EL (cell line): ENCODE measurements at regions not wholly inside any gene's neighbourhood (a gene's known extent, or its start where the extent isn't known, plus 50 kb on each side); places are given as distances from the start of the nearest gene placed in this dataset.

Source experiments
- DNase-seq: peaks from one replicate; pipeline ENCODE4 v3.0.0-alpha.2; 2016

- no peak for DNase-seq
These were observed 1040.8 kb upstream of the SEMA6D start for GRCh38 chr15:46676233-46677206.

- no peak for DNase-seq
These were observed 1039.8 kb upstream of the SEMA6D start for GRCh38 chr15:46677491-46677890.

GRCh38 chr15:46681901-46682300 lies 1035.4 kb upstream of the SEMA6D start:
- no peak for DNase-seq

- DNase-seq = no peak
These were observed 1034.1 kb upstream of the SEMA6D start for GRCh38 chr15:46682969-46683791.

GRCh38 chr15:46685096-46685495 lies 1032.2 kb upstream of the SEMA6D start:
- DNase-seq = no peak

- no peak for DNase-seq
These were observed 1031.6 kb upstream of the SEMA6D start for GRCh38 chr15:46685681-46686080.

- DNase-seq = no peak
These were observed 1021.0 kb upstream of the SEMA6D start for GRCh38 chr15:46696281-46696680.

- no peak for DNase-seq
These were observed 1016.0 kb upstream of the SEMA6D start for GRCh38 chr15:46701346-46701745.

- DNase-seq = no peak
These were observed 1015.4 kb upstream of the SEMA6D start for GRCh38 chr15:46701896-46702295.

GRCh38 chr15:46703020-46703861 lies 1014.1 kb upstream of the SEMA6D start:
- no peak for DNase-seq

- no peak for DNase-seq
These were observed 1013.3 kb upstream of the SEMA6D start for GRCh38 chr15:46703871-46704637.

- DNase-seq = no peak
These were observed 1009.9 kb upstream of the SEMA6D start for GRCh38 chr15:46707452-46707851.

GRCh38 chr15:46708226-46708625 lies 1009.1 kb upstream of the SEMA6D start:
- DNase-seq = no peak

- DNase-seq = no peak
These were observed 1007.7 kb upstream of the SEMA6D start for GRCh38 chr15:46709460-46710083.

- no peak for DNase-seq
These were observed 1006.8 kb upstream of the SEMA6D start for GRCh38 chr15:46710401-46710960.

GRCh38 chr15:46713045-46713444 lies 1004.3 kb upstream of the SEMA6D start:
- no peak for DNase-seq

GRCh38 chr15:46714950-46715349 lies 1002.4 kb upstream of the SEMA6D start:
- DNase-seq = no peak

GRCh38 chr15:46723308-46723707 lies 994.0 kb upstream of the SEMA6D start:
- DNase-seq = no peak

- no peak for DNase-seq
These were observed 985.2 kb upstream of the SEMA6D start for GRCh38 chr15:46732060-46732459.

GRCh38 chr15:46735115-46735514 lies 982.2 kb upstream of the SEMA6D start:
- no peak for DNase-seq

- DNase-seq = no peak
These were observed 966.0 kb upstream of the SEMA6D start for GRCh38 chr15:46751303-46751702.
